ENCODE measurements at regions not wholly inside any gene's neighbourhood (a gene's known extent, or its start where the extent isn't known, plus 50 kb on each side); places are given as distances from the start of the nearest gene placed in this dataset.

GRCh38 chr18:45557779-45558178 is 57.5 kb upstream of the SLC14A2 start:
- Mint-ChIP-seq H3K4me1 (ENCODE audit: low read depth, unreplicated experiment) (no peaks in the 10 kb centered on the region), H3K4me3 (ENCODE audit: unreplicated experiment) (no peak overlapping the region), H3K36me3 (ENCODE audit: low read depth, unreplicated experiment) (no peaks in the 10 kb centered on the region), H3K9me3 (ENCODE audit: unreplicated experiment) (peaks cover 2% of the 10 kb centered on the region), H3K27ac (ENCODE audit: unreplicated experiment) (no peak overlapping the region), H3K27me3 (ENCODE audit: low read depth, unreplicated experiment) (no peaks in the 10 kb centered on the region)
- no peaks in the 10 kb centered on the region for H3K36me3 ChIP-seq (ENCODE audit: insufficient read depth, low read length)
- H3K4me1 ChIP-seq (ENCODE audit: insufficient read depth, low read length) = no peaks in the 10 kb centered on the region
- no peak for TF ChIP-seq EZH2 (IDR thresholded peaks at IDR 0.05; ENCODE audit: insufficient read depth, low read length)
- no peak for TF ChIP-seq CTCF (IDR thresholded peaks at IDR 0.05; ENCODE audit: insufficient read depth, low read depth, low read length)
- no peaks in the 10 kb centered on the region for H3K9me3 ChIP-seq (ENCODE audit: insufficient read depth, low read depth, low read length)
- H4K20me1 ChIP-seq (ENCODE audit: insufficient read depth, low read length) = no peaks in the 10 kb centered on the region
- no peaks in the 10 kb centered on the region for H3K27me3 ChIP-seq (ENCODE audit: insufficient read depth, low read length)
- H3K79me2 ChIP-seq (ENCODE audit: insufficient read depth, low read length) = no peaks in the 10 kb centered on the region
- H3K4me3 ChIP-seq (ENCODE audit: insufficient read depth, low read depth, low read length) = no peak overlapping the region
- H2AFZ ChIP-seq (ENCODE audit: low read depth, low read length) = no peak overlapping the region
- no peak overlapping the region for H3K9ac ChIP-seq (ENCODE audit: low read length)
- no peak overlapping the region for H3K4me2 ChIP-seq (ENCODE audit: low read length)
- H3K27ac ChIP-seq (ENCODE audit: low read depth, low read length) = no peak overlapping the region
- FAIRE-seq (no peak), DNase-seq (ENCODE audit: low read depth) (no peak)

- Mint-ChIP-seq H3K4me1 (ENCODE audit: low read depth, unreplicated experiment) (no peaks in the 10 kb centered on the region), H3K27ac (ENCODE audit: unreplicated experiment) (no peak overlapping the region), H3K4me3 (ENCODE audit: unreplicated experiment) (no peak overlapping the region), H3K9me3 (ENCODE audit: unreplicated experiment) (peaks cover 2% of the 10 kb centered on the region), H3K27me3 (ENCODE audit: low read depth, unreplicated experiment) (no peaks in the 10 kb centered on the region), H3K36me3 (ENCODE audit: low read depth, unreplicated experiment) (no peaks in the 10 kb centered on the region)
- Histone ChIP-seq H3K4me3 (ENCODE audit: insufficient read depth, low read depth, low read length) (no peak overlapping the region), H3K4me1 (ENCODE audit: insufficient read depth, low read length) (no peaks in the 10 kb centered on the region), H4K20me1 (ENCODE audit: insufficient read depth, low read length) (no peaks in the 10 kb centered on the region), H3K4me2 (ENCODE audit: low read length) (no peak overlapping the region), H3K9ac (ENCODE audit: low read length) (no peak overlapping the region), H3K79me2 (ENCODE audit: insufficient read depth, low read length) (no peaks in the 10 kb centered on the region), H3K27me3 (ENCODE audit: insufficient read depth, low read length) (no peaks in the 10 kb centered on the region), H3K9me3 (ENCODE audit: insufficient read depth, low read depth, low read length) (no peaks in the 10 kb centered on the region), H2AFZ (ENCODE audit: low read depth, low read length) (no peak overlapping the region), H3K36me3 (ENCODE audit: insufficient read depth, low read length) (no peaks in the 10 kb centered on the region), H3K27ac (ENCODE audit: low read depth, low read length) (no peak overlapping the region)
- no peak for FAIRE-seq
- TF ChIP-seq EZH2 (IDR thresholded peaks at IDR 0.05; ENCODE audit: insufficient read depth, low read length) (no peak), CTCF (IDR thresholded peaks at IDR 0.05; ENCODE audit: insufficient read depth, low read depth, low read length) (no peak)
- no peak for DNase-seq (ENCODE audit: low read depth)
Observed at GRCh38 chr18:45559258-45559657, 56.0 kb upstream of the SLC14A2 start.

GRCh38 chr18:45560870-45561269 is 54.4 kb upstream of the SLC14A2 start:
- Histone ChIP-seq H2AFZ (ENCODE audit: low read depth, low read length) (no peak overlapping the region), H3K9me3 (ENCODE audit: insufficient read depth, low read depth, low read length) (no peaks in the 10 kb centered on the region), H3K4me1 (ENCODE audit: insufficient read depth, low read length) (no peaks in the 10 kb centered on the region), H3K9ac (ENCODE audit: low read length) (no peak overlapping the region), H3K27me3 (ENCODE audit: insufficient read depth, low read length) (no peaks in the 10 kb centered on the region), H4K20me1 (ENCODE audit: insufficient read depth, low read length) (no peaks in the 10 kb centered on the region), H3K27ac (ENCODE audit: low read depth, low read length) (no peak overlapping the region), H3K79me2 (ENCODE audit: insufficient read depth, low read length) (no peaks in the 10 kb centered on the region), H3K4me2 (ENCODE audit: low read length) (no peak overlapping the region), H3K4me3 (ENCODE audit: insufficient read depth, low read depth, low read length) (no peak overlapping the region), H3K36me3 (ENCODE audit: insufficient read depth, low read length) (no peaks in the 10 kb centered on the region)
- DNase-seq (ENCODE audit: low read depth) (no peak), FAIRE-seq (no peak)
- Mint-ChIP-seq H3K9me3 (ENCODE audit: unreplicated experiment) (no peaks in the 10 kb centered on the region), H3K27me3 (ENCODE audit: low read depth, unreplicated experiment) (no peaks in the 10 kb centered on the region), H3K4me3 (ENCODE audit: unreplicated experiment) (no peak overlapping the region), H3K36me3 (ENCODE audit: low read depth, unreplicated experiment) (no peaks in the 10 kb centered on the region), H3K4me1 (ENCODE audit: low read depth, unreplicated experiment) (peaks cover 1% of the 10 kb centered on the region), H3K27ac (ENCODE audit: unreplicated experiment) (no peak overlapping the region)
- TF ChIP-seq CTCF (IDR thresholded peaks at IDR 0.05; ENCODE audit: insufficient read depth, low read depth, low read length) (no peak), EZH2 (IDR thresholded peaks at IDR 0.05; ENCODE audit: insufficient read depth, low read length) (no peak)

All from astrocyte (in vitro differentiated cells and primary cell).